ENCODE measurements at regions not wholly inside any gene's neighbourhood (a gene's known extent, or its start where the extent isn't known, plus 50 kb on each side); places are given as distances from the start of the nearest gene placed in this dataset.
"Not testable (repeated sequence)": the region's sequence is repeated elsewhere in the genome, so short reads cannot be mapped to it uniquely, and the experiment has no call there.

GRCh38 chr13:24614306-24615080, 65.7 kb upstream of the ATP12A start:
- DNase-seq (ENCODE audit: low spot score in 2 of 2) (no peak), ATAC-seq (no peak)
- H3K27ac Mint-ChIP-seq: peak overlapping the region in 1 of 2 donors; percentile 69
- H3K9me3 Mint-ChIP-seq: no peaks in the 10 kb centered on the region
- H3K36me3 Mint-ChIP-seq: no peaks in the 10 kb centered on the region

DNA sequence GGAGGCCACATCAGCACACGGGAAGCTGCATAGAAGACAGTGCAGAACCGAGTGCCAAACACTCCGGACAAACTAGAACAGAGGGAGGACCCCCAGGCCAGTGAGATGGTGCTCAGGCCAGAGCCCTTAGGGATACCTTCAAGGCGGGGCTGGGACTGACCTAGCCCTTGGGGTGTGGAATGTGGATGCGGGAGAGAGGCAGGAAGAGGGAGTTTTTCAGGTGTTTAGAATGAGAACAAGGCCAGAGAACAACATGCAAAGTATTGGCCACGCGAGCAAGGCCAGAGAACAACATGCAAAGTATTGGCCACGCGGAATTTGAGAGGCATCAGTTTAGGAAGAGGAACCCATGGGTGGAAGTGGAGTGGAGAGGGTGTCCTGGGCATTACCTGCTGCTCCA, 65.1 kb upstream of the ATP12A start:
- H3K36me3 Mint-ChIP-seq: no peaks in the 10 kb centered on the region
- no peak for DNase-seq (ENCODE audit: low spot score in 2 of 2)
- H3K27ac Mint-ChIP-seq: peak overlapping the region in 1 of 2 donors; percentile 69
- H3K9me3 Mint-ChIP-seq: no peaks in the 10 kb centered on the region
- ATAC-seq: no peak

- no peak for DNase-seq (ENCODE audit: low spot score in 2 of 2)
These were observed 64.2 kb upstream of the ATP12A start for GRCh38 chr13:24615911-24616472.

DNA sequence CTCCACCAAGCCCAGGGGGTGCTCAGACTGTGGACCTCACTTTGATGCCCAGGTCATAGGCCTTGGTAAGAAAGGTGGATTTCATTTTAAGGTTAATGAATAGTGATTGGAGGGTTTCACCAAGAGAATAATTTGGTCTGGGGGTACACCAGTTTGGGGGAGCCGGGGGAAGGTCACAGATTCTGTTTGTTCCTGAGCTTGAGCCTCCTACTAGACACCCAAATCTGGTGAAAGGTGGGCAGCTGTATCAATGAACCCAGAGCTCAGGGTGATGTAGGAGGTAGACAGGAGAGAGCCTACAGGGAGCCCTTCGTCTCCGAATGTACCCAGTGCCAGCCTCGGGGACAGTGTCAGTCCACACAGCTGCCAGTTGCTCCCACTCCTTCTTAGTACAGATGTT, 63.7 kb upstream of the ATP12A start:
- no peaks in the 10 kb centered on the region for H3K36me3 Mint-ChIP-seq
- DNase-seq (ENCODE audit: low spot score in 2 of 2): no peak
- no peak overlapping the region for H3K27ac Mint-ChIP-seq
- H3K9me3 Mint-ChIP-seq: no peaks in the 10 kb centered on the region
- ATAC-seq: no peak

More at GRCh38 chr13:24615911-24616472, 64.2 kb upstream of the ATP12A start:
- H3K9me3 Mint-ChIP-seq: no peaks in the 10 kb centered on the region
- no peaks in the 10 kb centered on the region for H3K36me3 Mint-ChIP-seq
- H3K27ac Mint-ChIP-seq: no peak overlapping the region
- ATAC-seq: no peak

GRCh38 chr13:24617256-24618010, 62.8 kb upstream of the ATP12A start:
- Mint-ChIP-seq H3K9me3 (no peaks in the 10 kb centered on the region), H3K27ac (peak overlapping the region in 1 of 2 donors; percentile 56), H3K36me3 (no peaks in the 10 kb centered on the region)
- DNase-seq (ENCODE audit: low spot score in 2 of 2): no peak
- no peak for ATAC-seq

- ATAC-seq (peak; percentile 88 to 89), DNase-seq (ENCODE audit: low spot score in 2 of 2) (peak; percentile 46 to 78)
- no peaks in the 10 kb centered on the region for H3K36me3 Mint-ChIP-seq
- H3K9me3 Mint-ChIP-seq: no peaks in the 10 kb centered on the region
- H3K27ac Mint-ChIP-seq: peak overlapping the region; percentile 12 to 56
These were observed 61.9 kb upstream of the ATP12A start for GRCh38 chr13:24618011-24618955.

- peaks cover 0 to 5% of the 10 kb centered on the region in 2 donors for H3K36me3 Mint-ChIP-seq
These were observed 60.9 kb upstream of the ATP12A start for GRCh38 chr13:24619282-24619681.

DNA sequence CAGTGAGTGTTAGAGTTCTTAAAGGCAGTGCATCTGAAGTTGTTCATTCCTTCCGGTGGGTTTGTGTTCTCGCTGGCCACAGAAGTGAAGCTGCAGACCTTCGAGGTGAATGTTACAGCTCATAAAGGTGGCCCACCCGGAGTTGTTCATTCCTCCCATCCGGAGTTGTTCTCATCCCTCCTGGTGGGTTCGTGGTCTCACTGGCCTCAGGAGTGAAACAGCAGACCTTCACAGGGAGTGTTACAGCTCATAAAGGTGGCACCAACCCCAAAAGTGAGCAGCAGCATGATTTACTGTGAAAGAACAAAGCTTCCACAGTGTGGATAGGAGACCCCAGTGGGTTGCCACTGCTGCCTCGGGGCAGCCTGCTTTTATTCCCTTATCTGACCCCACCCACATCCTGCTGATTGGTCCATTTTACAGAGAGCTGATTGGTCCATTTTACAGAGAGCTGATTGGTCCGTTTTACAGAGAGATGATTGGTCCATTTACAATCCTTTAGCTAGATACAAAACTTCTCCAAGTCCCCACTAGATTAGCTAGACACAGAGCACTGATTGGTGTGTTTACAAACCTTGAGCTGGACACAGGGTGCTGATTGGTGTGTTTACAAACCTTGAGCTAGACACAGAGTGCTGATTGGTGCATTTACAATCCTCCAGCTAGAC, 57.6 kb upstream of the ATP12A start:
- not testable (repeated sequence) for H3K9me3 Mint-ChIP-seq; H3K27ac Mint-ChIP-seq; ATAC-seq; DNase-seq (ENCODE audit: low spot score in 2 of 2)
- H3K36me3 Mint-ChIP-seq: peaks cover 0 to 14% of the 10 kb centered on the region in 2 donors

More at GRCh38 chr13:24619282-24619681, 60.9 kb upstream of the ATP12A start:
- ATAC-seq: no peak
- DNase-seq (ENCODE audit: low spot score in 2 of 2): no peak
- Mint-ChIP-seq H3K9me3 (no peaks in the 10 kb centered on the region), H3K27ac (peak overlapping the region; percentile 41 to 56)

DNA sequence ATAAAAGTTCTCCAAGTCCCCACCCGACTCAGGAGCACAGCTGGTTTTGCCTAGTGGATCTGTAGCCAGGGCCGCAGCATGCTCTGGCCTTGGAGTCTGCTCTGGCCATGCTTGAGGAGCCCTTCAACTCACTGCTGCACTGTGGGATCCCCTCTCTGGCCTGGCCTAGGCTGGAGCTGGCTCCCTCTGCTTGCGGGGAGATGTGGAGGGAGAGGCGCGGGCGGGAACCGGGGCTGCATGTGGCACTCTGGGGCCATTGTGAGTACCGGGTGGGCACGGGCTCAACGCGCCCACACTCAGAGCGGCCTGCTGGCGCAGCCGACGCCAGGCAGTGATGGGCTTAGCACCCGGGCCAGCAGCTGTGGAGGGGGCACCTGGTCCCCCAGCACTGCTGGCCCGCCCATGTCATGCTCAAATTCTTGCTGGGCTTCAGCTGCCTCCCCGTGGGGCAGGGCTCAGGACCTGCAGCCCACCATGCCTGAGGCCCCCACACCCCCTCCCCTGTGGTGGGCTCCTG, 57.0 kb upstream of the ATP12A start:
- ATAC-seq: no peak
- DNase-seq (ENCODE audit: low spot score in 2 of 2): no peak

GRCh38 chr13:24624363-24624762, 55.8 kb upstream of the ATP12A start:
- Mint-ChIP-seq H3K36me3 (peaks cover 0 to 14% of the 10 kb centered on the region in 2 donors), H3K27ac (peak overlapping the region; percentile 55 to 66), H3K9me3 (no peaks in the 10 kb centered on the region)
- DNase-seq (ENCODE audit: low spot score in 2 of 2) (no peak), ATAC-seq (no peak)

More for the DNA sequence above, 57.0 kb upstream of the ATP12A start:
- Mint-ChIP-seq H3K27ac (no peak overlapping the region), H3K9me3 (no peaks in the 10 kb centered on the region), H3K36me3 (peaks cover 0 to 14% of the 10 kb centered on the region in 2 donors)

- Mint-ChIP-seq H3K36me3 (peaks cover 0 to 14% of the 10 kb centered on the region in 2 donors), H3K9me3 (no peaks in the 10 kb centered on the region), H3K27ac (peak overlapping the region; percentile 65 to 66)
- DNase-seq (ENCODE audit: low spot score in 2 of 2) (no peak), ATAC-seq (no peak)
These were observed 55.4 kb upstream of the ATP12A start for GRCh38 chr13:24624801-24625231.

- Mint-ChIP-seq H3K36me3 (peaks cover 0 to 14% of the 10 kb centered on the region in 2 donors), H3K9me3 (peaks cover 0 to 3% of the 10 kb centered on the region in 2 donors), H3K27ac (peak overlapping the region; percentile 65 to 66)
- ATAC-seq: peak in 1 of 2 donors; percentile 41
- no peak for DNase-seq (ENCODE audit: low spot score in 2 of 2)
These were observed 54.9 kb upstream of the ATP12A start for GRCh38 chr13:24625331-24625731.

DNA sequence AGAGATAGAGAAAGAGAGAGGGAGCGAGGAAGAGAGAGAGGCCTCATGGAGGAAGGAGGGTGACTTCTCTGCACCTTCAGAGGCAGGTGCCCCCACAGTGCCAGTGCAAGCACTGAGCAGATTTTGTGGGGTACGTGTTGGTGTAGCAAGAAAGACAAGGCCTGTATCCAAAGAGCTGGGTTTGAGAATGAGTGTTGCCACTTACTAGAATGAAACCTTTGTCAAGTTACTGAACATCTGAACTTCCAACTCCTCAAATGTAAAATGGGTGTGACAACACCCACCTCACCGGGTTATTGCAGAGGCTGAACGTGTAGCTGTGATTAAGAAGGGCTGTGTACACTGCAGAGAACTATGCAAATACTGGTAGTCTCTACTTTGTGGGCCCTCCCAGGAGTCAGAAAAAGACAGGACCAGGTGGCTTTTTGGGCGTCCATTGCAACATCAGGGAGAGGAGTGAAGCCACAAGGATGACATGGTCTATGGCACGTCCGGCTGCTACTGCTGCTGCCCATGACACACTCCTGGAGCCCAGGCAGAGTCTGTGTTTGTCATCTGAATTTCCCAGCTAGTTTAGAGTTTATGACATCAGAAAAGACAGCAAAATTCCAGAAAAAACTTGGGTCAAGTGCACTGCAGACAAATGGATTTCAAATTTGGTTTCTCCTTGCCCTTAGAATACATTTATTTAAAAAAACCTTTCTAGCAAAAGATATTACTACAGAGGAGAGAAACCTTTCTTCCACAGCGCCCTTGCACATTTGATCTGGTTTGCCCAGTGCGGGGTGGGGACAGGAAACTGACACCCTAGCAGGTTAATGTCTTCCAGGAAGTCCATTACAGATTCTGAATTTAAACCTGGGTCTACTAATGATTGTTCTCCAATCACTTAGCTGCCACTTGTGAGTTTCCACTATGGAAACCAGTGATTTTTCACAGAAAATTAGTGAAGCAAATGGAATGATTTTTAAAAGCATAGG, 54.0 kb upstream of the ATP12A start:
- Mint-ChIP-seq H3K36me3 (peaks cover 0 to 14% of the 10 kb centered on the region in 2 donors), H3K27ac (peak overlapping the region; percentile 62 to 66), H3K9me3 (peaks cover 0 to 9% of the 10 kb centered on the region in 2 donors)
- DNase-seq (ENCODE audit: low spot score in 2 of 2) (no peak), ATAC-seq (peak; percentile 62 to 81)

DNA sequence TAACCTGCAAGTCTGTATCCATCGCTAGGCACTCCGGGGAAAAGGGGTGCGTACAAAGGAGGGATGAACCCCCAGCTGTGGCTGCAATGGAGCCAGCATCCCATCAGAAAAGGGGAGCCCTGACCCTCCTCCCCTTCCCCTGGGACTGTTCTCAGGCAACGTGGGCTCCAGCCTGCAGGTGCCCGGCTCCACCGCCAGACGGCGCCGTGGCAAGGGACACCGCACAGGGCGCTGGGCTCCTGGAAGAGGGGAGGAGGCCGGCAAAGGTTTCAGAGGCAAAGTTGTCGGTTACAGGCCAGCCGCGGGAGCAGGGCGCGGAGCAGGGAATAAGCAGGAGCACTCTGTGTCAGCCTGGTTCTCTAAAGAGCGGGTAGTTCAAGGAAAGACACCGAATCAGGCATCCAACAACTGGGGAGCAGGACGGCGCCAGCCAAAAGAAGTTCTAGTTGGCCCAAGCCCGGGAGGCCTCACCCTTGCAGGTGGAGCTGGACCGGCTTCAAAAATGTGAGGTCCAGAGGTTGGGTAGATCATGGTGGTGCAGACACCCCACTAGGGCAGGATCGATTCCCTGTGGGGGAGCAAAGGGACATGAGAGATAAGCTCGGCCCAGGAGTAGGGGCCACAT, 53.0 kb upstream of the ATP12A start:
- ATAC-seq (no peak), DNase-seq (ENCODE audit: low spot score in 2 of 2) (no peak)
- Mint-ChIP-seq H3K27ac (no peak overlapping the region), H3K9me3 (peaks cover 0 to 9% of the 10 kb centered on the region in 2 donors), H3K36me3 (peaks cover 0 to 14% of the 10 kb centered on the region in 2 donors)

Measured in activated naive CD4-positive, alpha-beta T cell treated with anti-CD3 and anti-CD28 coated beads, Interleukin-2, amount 50 U/mL, for 72 hours (primary cell).